ENCODE measurements at regions not wholly inside any gene's neighbourhood (a gene's known extent, or its start where the extent isn't known, plus 50 kb on each side); places are given as distances from the start of the nearest gene placed in this dataset.

- Histone ChIP-seq H2AFZ (ENCODE audit: insufficient read depth, low read depth, low read length, poor library complexity, severe bottlenecking) (no peak overlapping the region), H4K20me1 (ENCODE audit: insufficient read depth, low read length) (no peaks in the 10 kb centered on the region), H3K9ac (ENCODE audit: insufficient read depth, low read length, poor library complexity, severe bottlenecking) (no peak overlapping the region), H3K9me3 (replicated peaks in 1 of 2; ENCODE audit: control insufficient read depth in 1 of 2, insufficient read depth in 1 of 2, low read length in 2 of 2) (no peaks in the 10 kb centered on the region), H3K27ac (ENCODE audit: low read depth in 1 of 2, low read length in 2 of 2) (no peak overlapping the region), H3K79me2 (ENCODE audit: insufficient read depth, low read length) (no peaks in the 10 kb centered on the region), H3K4me1 (ENCODE audit: control insufficient read depth in 1 of 2, insufficient read depth in 2 of 2, low read length in 2 of 2) (peaks cover 53 to 59% of the 10 kb centered on the region in 2 donors), H3K4me3 (replicated peaks in 1 of 3; ENCODE audit: low read depth in 2 of 3, low read length in 3 of 3) (no peak overlapping the region), H3K4me2 (replicated peaks; ENCODE audit: extremely low read depth, low read length, poor library complexity, severe bottlenecking) (no peak overlapping the region), H3K36me3 (replicated peaks in 1 of 2; ENCODE audit: control insufficient read depth in 1 of 2, insufficient read depth in 2 of 2, low read length in 2 of 2) (no peaks in the 10 kb centered on the region), H3K27me3 (ENCODE audit: control insufficient read depth in 2 of 2, insufficient read depth in 2 of 2, low read length in 2 of 2) (no peaks in the 10 kb centered on the region)
- TF ChIP-seq CTCF (IDR thresholded peaks at IDR 0.05) = no peak
- Mint-ChIP-seq H3K36me3 (peaks cover 0 to 2% of the 10 kb centered on the region in 2 donors), H3K4me3 (no peak overlapping the region), H3K4me1 (peaks cover 63% of the 10 kb centered on the region), H3K27me3 (ENCODE audit: low read depth in 3 of 3) (peaks cover 0 to 6% (median 3%) of the 10 kb centered on the region in 3 donors), H3K9me3 (no peaks in the 10 kb centered on the region), H3K27ac (peak overlapping the region in 1 of 7 donors; percentile 12)
- no peak for DNase-seq
- intact Hi-C loops (cut with micrococcal nuclease) = loop anchor here in 1 of 2 donors (10.0 kb wide), 1 partner anchor 132 kb away; no protein-coding TSS in a partner anchor
- WGBS (ENCODE audit: insufficient coverage) = 93% methylated on average over 3 of the region's 7 CpGs
These were observed 55.6 kb upstream of the FMOD start for GRCh38 chr1:203406446-203407045.

- no CpG with 5 or more reads among the region's 1 CpG for WGBS (ENCODE audit: insufficient coverage)
- peaks cover 61% of the 10 kb centered on the region for H3K4me1 Mint-ChIP-seq
- H3K36me3 ChIP-seq (replicated peaks in 1 of 2; ENCODE audit: control insufficient read depth in 1 of 2, insufficient read depth in 2 of 2, low read length in 2 of 2) = no peaks in the 10 kb centered on the region
- H4K20me1 ChIP-seq (ENCODE audit: insufficient read depth, low read length) = no peaks in the 10 kb centered on the region
- H3K9me3 ChIP-seq (replicated peaks in 1 of 2; ENCODE audit: control insufficient read depth in 1 of 2, insufficient read depth in 1 of 2, low read length in 2 of 2) = no peaks in the 10 kb centered on the region
- H3K4me1 ChIP-seq (ENCODE audit: control insufficient read depth in 1 of 2, insufficient read depth in 2 of 2, low read length in 2 of 2) = peaks cover 51 to 57% of the 10 kb centered on the region in 2 donors
- no peak overlapping the region for H3K27ac ChIP-seq (ENCODE audit: low read depth in 1 of 2, low read length in 2 of 2)
- H2AFZ ChIP-seq (ENCODE audit: insufficient read depth, low read depth, low read length, poor library complexity, severe bottlenecking) = no peak overlapping the region
- H3K27ac Mint-ChIP-seq = peak overlapping the region in 1 of 7 donors; percentile 82
- no peak for DNase-seq
- peaks cover 0 to 6% (median 3%) of the 10 kb centered on the region in 3 donors for H3K27me3 Mint-ChIP-seq (ENCODE audit: low read depth in 3 of 3)
- H3K4me2 ChIP-seq (replicated peaks; ENCODE audit: extremely low read depth, low read length, poor library complexity, severe bottlenecking) = no peak overlapping the region
- peaks cover 0 to 1% of the 10 kb centered on the region in 2 donors for H3K36me3 Mint-ChIP-seq
- no peaks in the 10 kb centered on the region for H3K79me2 ChIP-seq (ENCODE audit: insufficient read depth, low read length)
- H3K9ac ChIP-seq (ENCODE audit: insufficient read depth, low read length, poor library complexity, severe bottlenecking) = no peak overlapping the region
- no peak overlapping the region for H3K4me3 ChIP-seq (replicated peaks in 1 of 3; ENCODE audit: low read depth in 2 of 3, low read length in 3 of 3)
- no peak overlapping the region for H3K4me3 Mint-ChIP-seq
- intact Hi-C loops (cut with micrococcal nuclease) = loop anchor here in 1 of 2 donors (10.0 kb wide), 1 partner anchor 132 kb away; no protein-coding TSS in a partner anchor
- TF ChIP-seq CTCF (IDR thresholded peaks at IDR 0.05) = no peak
- H3K9me3 Mint-ChIP-seq = peaks cover 0 to 4% (median 0%) of the 10 kb centered on the region in 7 donors
- no peaks in the 10 kb centered on the region for H3K27me3 ChIP-seq (ENCODE audit: control insufficient read depth in 2 of 2, insufficient read depth in 2 of 2, low read length in 2 of 2)
These were observed 56.4 kb upstream of the FMOD start for GRCh38 chr1:203407296-203407695.
